ENCODE measurements at regions not wholly inside any gene's neighbourhood (a gene's known extent, or its start where the extent isn't known, plus 50 kb on each side); places are given as distances from the start of the nearest gene placed in this dataset.

DNA sequence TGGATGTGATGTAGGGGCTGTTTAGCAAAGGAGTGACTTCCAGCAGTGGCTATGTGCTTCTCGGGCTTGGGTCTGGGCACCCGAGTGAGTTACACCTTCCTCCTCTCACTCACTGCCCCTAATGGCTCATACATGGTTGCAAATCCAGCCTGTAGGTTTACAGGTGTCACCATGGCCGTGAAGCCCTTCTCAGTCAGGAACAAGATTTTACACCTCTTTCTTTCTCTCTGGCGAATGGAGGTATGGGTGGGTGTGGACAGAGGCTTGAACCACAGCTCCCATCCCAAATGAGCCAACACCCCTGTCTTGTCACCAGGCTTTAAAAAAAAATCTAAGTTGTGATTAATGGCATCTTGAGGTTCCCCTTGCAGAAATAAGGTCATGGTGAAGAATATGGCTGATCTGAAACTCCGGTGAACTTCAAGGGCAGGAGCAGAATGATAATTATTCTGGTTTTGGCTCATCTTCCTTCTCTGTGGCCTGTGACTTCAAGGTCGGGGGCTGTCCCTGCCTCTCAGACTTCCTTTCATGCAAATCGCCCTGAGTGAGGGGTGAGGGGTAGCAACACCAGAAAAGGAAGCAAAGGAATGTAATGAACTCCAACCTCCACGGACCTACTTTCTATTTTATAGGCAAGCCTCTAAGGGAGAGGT, 331.2 kb downstream of the MAF start (continued):
- TF ChIP-seq, protein P1, sequence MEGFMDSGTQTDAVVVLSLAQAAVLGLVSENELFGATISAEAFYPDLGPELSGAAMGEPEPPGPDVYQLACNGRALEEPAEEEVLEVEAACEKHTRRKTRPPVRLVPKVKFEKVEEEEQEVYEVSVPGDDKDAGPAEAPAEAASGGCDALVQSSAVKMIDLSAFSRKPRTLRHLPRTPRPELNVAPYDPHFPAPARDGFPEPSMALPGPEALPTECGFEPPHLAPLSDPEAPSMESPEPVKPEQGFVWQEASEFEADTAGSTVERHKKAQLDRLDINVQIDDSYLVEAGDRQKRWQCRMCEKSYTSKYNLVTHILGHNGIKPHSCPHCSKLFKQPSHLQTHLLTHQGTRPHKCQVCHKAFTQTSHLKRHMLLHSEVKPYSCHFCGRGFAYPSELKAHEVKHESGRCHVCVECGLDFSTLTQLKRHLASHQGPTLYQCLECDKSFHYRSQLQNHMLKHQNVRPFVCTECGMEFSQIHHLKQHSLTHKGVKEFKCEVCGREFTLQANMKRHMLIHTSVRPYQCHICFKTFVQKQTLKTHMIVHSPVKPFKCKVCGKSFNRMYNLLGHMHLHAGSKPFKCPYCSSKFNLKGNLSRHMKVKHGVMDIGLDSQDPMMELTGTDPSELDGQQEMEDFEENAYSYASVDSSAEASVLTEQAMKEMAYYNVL (CRISPR knock-in tag; IDR thresholded peaks at IDR 0.05; ENCODE audit: borderline replicate concordance) = no peak
- TF ChIP-seq, protein P2, sequence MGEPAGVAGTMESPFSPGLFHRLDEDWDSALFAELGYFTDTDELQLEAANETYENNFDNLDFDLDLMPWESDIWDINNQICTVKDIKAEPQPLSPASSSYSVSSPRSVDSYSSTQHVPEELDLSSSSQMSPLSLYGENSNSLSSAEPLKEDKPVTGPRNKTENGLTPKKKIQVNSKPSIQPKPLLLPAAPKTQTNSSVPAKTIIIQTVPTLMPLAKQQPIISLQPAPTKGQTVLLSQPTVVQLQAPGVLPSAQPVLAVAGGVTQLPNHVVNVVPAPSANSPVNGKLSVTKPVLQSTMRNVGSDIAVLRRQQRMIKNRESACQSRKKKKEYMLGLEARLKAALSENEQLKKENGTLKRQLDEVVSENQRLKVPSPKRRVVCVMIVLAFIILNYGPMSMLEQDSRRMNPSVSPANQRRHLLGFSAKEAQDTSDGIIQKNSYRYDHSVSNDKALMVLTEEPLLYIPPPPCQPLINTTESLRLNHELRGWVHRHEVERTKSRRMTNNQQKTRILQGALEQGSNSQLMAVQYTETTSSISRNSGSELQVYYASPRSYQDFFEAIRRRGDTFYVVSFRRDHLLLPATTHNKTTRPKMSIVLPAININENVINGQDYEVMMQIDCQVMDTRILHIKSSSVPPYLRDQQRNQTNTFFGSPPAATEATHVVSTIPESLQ (CRISPR knock-in tag; conservative IDR thresholded peaks at IDR 0.05) = no peak

DNA sequence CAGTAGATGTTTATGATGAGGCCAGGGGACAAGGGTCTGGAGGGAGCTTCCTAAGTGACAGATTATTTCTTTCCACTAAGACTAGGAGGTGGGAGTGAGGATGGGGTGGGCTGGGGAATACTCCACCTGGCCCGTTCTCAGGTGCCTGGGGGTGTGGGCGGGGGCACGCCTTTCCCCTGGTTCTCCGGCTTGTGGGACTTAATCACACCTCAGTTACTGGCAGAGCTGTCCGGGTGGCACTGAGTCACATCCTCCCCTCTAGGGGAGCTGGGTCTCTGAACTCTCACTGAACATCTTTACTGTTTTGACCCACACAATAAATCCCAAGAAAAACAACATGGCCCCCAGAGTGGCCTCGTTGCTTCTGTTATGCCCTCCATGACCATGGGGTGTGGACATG, 332.8 kb downstream of the MAF start:
- POLR2A ChIA-PET = no interaction called here
- H3K27me3 ChIP-seq (ENCODE audit: control insufficient read depth in 1 of 2, insufficient read depth in 2 of 2, low read length in 2 of 2) = 0 out of 5 replicates have a peak, but pooled peaks cover 0 to 3% of the 10 kb centered on the region in 2 experiments
- no peak overlapping the region for H3K4me2 ChIP-seq (ENCODE audit: low read depth, low read length)
- ATAC-seq = no peak
- no peaks in the 10 kb centered on the region for H4K20me1 ChIP-seq (ENCODE audit: insufficient read depth, low read length)
- no TSS peak for BruUV-seq (replicated peaks)
- H3K27ac ChIP-seq (ENCODE audit: extremely low read length, insufficient read depth, low read length) = no peak overlapping the region
- intact Hi-C loops (cut with micrococcal nuclease; ENCODE audit: unreplicated experiment) = no loop called here
- H3K4me3 ChIP-seq (replicated peaks in 1 of 3; ENCODE audit: insufficient read depth in 1 of 3, low read depth in 2 of 3, low read length in 3 of 3) = no peak overlapping the region
- FAIRE-seq = no peak
- no peaks in the 10 kb centered on the region for H3K4me1 ChIP-seq (ENCODE audit: insufficient read depth, low read length)
- in situ Hi-C loops (cut with HindIII; ENCODE audit: extremely low pct_ligation_motif_present, low pct_unique_long_range_greater_than_20kb) = no loop called here
- CTCF ChIA-PET (ENCODE audit: low intra/inter-chr PET ratio, low total read pairs) = no interaction called here
- no peak for DNase-seq (ENCODE audit: low spot score)
- H3K36me3 ChIP-seq (replicated peaks in 1 of 2; ENCODE audit: control insufficient read depth in 1 of 2, insufficient read depth in 2 of 2, low read length in 2 of 2) = no peaks in the 10 kb centered on the region
- 0% methylated on average over 1 of the region's 6 CpGs for WGBS (ENCODE audit: low lambda C conversion rate)
- no peak overlapping the region for H2AFZ ChIP-seq (ENCODE audit: low read length)
- no peaks in the 10 kb centered on the region for H3K79me2 ChIP-seq (ENCODE audit: insufficient read depth, low read length)
- H3K9me3 ChIP-seq (ENCODE audit: low read length) = no peaks in the 10 kb centered on the region
- H3K9ac ChIP-seq (ENCODE audit: insufficient read depth, low read depth, low read length) = no peak overlapping the region
- TF ChIP-seq ZNF101 (CRISPR knock-in tag; IDR thresholded peaks at IDR 0.05; ENCODE audit: borderline replicate concordance, low read depth) = no peak
- no peak for TF ChIP-seq MED8 (CRISPR knock-in tag; IDR thresholded peaks at IDR 0.05; ENCODE audit: insufficient replicate concordance)
- TF ChIP-seq, protein P3, sequence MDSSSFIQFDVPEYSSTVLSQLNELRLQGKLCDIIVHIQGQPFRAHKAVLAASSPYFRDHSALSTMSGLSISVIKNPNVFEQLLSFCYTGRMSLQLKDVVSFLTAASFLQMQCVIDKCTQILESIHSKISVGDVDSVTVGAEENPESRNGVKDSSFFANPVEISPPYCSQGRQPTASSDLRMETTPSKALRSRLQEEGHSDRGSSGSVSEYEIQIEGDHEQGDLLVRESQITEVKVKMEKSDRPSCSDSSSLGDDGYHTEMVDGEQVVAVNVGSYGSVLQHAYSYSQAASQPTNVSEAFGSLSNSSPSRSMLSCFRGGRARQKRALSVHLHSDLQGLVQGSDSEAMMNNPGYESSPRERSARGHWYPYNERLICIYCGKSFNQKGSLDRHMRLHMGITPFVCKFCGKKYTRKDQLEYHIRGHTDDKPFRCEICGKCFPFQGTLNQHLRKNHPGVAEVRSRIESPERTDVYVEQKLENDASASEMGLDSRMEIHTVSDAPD (CRISPR knock-in tag; IDR thresholded peaks at IDR 0.05) = no peak
- no peak for TF ChIP-seq MXD4 (CRISPR knock-in tag; IDR thresholded peaks at IDR 0.05)
- TF ChIP-seq, protein P4, sequence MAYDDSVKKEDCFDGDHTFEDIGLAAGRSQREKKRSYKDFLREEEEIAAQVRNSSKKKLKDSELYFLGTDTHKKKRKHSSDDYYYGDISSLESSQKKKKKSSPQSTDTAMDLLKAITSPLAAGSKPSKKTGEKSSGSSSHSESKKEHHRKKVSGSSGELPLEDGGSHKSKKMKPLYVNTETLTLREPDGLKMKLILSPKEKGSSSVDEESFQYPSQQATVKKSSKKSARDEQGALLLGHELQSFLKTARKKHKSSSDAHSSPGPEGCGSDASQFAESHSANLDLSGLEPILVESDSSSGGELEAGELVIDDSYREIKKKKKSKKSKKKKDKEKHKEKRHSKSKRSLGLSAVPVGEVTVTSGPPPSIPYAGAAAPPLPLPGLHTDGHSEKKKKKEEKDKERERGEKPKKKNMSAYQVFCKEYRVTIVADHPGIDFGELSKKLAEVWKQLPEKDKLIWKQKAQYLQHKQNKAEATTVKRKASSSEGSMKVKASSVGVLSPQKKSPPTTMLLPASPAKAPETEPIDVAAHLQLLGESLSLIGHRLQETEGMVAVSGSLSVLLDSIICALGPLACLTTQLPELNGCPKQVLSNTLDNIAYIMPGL (CRISPR knock-in tag; IDR thresholded peaks at IDR 0.05; ENCODE audit: borderline replicate concordance in 1 of 2, low read depth in 1 of 2) = no peak
- TF ChIP-seq ZNF577 (CRISPR knock-in tag; IDR thresholded peaks at IDR 0.05; ENCODE audit: borderline replicate concordance, low read depth) = no peak
- TF ChIP-seq SMAD1 (CRISPR knock-in tag; IDR thresholded peaks at IDR 0.05; ENCODE audit: borderline replicate concordance, low read depth) = no peak
- no peak for TF ChIP-seq SETDB1 (CRISPR knock-in tag; IDR thresholded peaks at IDR 0.05; ENCODE audit: borderline replicate concordance)
- no peak for TF ChIP-seq TGIF2 (CRISPR knock-in tag; IDR thresholded peaks at IDR 0.05)
- no peak for TF ChIP-seq ZNF253 (CRISPR knock-in tag; IDR thresholded peaks at IDR 0.05; ENCODE audit: borderline replicate concordance)
- TF ChIP-seq ZNF570 (CRISPR knock-in tag; IDR thresholded peaks at IDR 0.05; ENCODE audit: borderline replicate concordance) = no peak
- TF ChIP-seq YEATS2 (CRISPR knock-in tag; IDR thresholded peaks at IDR 0.05; ENCODE audit: borderline replicate concordance) = no peak
- no peak for TF ChIP-seq MXI1 (IDR thresholded peaks at IDR 0.05; ENCODE audit: borderline replicate concordance, low read depth, low read length)
